HCT116 (cell line): ENCODE measurements at regions not wholly inside any gene's neighbourhood (a gene's known extent, or its start where the extent isn't known, plus 50 kb on each side); places are given as distances from the start of the nearest gene placed in this dataset.

Experiments
- ATAC-seq: fragments of 200-7000 bp; cut with Tn5 transposase; 2 replicates; pipeline ENCODE4 v1.9.1; 2020; ENCODE audit warnings: mild to moderate bottlenecking, moderate library complexity
- BruUV-seq: library from RNA; stranded (reverse); fragments of 400-500 nt; replicated peaks from 2 replicates; lab custom pipeline; 2021; lab: Mats Ljungman, UMichigan
- CTCF ChIA-PET: fragments of 300-600 bp; sonication (Branson Sonifier 250); formaldehyde crosslinking; loops from one replicate; lab custom pipeline; 2021; ENCODE audit warnings: antibody characterized with exemption; lab: Charles Lee
- POLR2A ChIA-PET: fragments of 300-600, 350-600 bp; sonication (Branson Sonifier 250); formaldehyde crosslinking; loops from one replicate; lab custom pipeline; 2021; ENCODE audit warnings: antibody characterized with exemption; lab: Charles Lee
- RAD21 ChIA-PET, 2 experiments: fragments of 300-600 bp; sonication (Branson Sonifier 250); formaldehyde crosslinking; loops; one replicate each; lab custom pipeline; 2023; ENCODE audit warnings: low total read pairs in 2 of 2; ENCODE audit not compliant: uncharacterized antibody in 2 of 2, unreplicated experiment in 2 of 2, low non-redundant PET in 1 of 2; lab: Charles Lee
- DNase-seq: peaks from one replicate; pipeline ENCODE4 v3.0.0-alpha.2; 2010; ENCODE audit warnings: low read depth, low spot score
- H2AFZ ChIP-seq: fragments of 200-600 bp; shearing (Covaris generic), sonication (generic); 2 replicates; pipeline ENCODE4 v1.6.1; 2017; ENCODE audit warnings: low read depth, mixed run types, mixed read lengths, antibody characterized with exemption, low read length; ENCODE audit not compliant: poor library complexity, severe bottlenecking
- H3K27ac ChIP-seq: 2 replicates; pipeline ENCODE4 v1.5.1; 2012; ENCODE audit warnings: low read depth, low read length
- H3K27me3 ChIP-seq: fragments of 200-600 bp; sonication (generic); 2 replicates; pipeline ENCODE4 v1.6.1; 2016; ENCODE audit warnings: mixed run types, low read length, mixed read lengths; ENCODE audit not compliant: insufficient read depth
- H3K36me3 ChIP-seq, 2 experiments: fragments of 200-500 bp in 1 of 2; fragments of 200-600 bp in 1 of 2; sonication (Bioruptor generic) in 1 of 2; sonication (generic) in 1 of 2; 2 replicates each; pipeline versions ENCODE4 v1.5.1 to v1.6.1; 2014 to 2016; ENCODE audit warnings: low read length in 2 of 2, inconsistent platforms in 1 of 2, mixed read lengths in 1 of 2, mixed run types in 1 of 2; ENCODE audit not compliant: insufficient read depth in 2 of 2, control insufficient read depth in 1 of 2
- H3K4me1 ChIP-seq, 2 experiments: fragments of 200-600 bp in 1 of 2; sonication (generic) in 1 of 2; 2 replicates each; pipeline versions ENCODE4 v1.5.1 to v1.6.1; 2012 to 2017; ENCODE audit warnings: low read length in 2 of 2, inconsistent platforms in 1 of 2, mild to moderate bottlenecking in 1 of 2, mixed read lengths in 1 of 2, mixed run types in 1 of 2, moderate library complexity in 1 of 2; ENCODE audit not compliant: insufficient read depth in 2 of 2, control insufficient read depth in 1 of 2
- H3K4me2 ChIP-seq: fragments of 200-600 bp; sonication (generic); 2 replicates; pipeline ENCODE4 v1.6.1; 2017; ENCODE audit warnings: mixed run types, low read length, mixed read lengths
- H3K4me3 ChIP-seq, 2 experiments: fragments of 200-600 bp in 1 of 2; sonication (generic) in 1 of 2; replicated peaks in 1 of 2; 2 replicates each; pipeline ENCODE4 v1.5.1; 2011 to 2016; ENCODE audit warnings: low read length in 2 of 2, control low read depth in 1 of 2, low read depth in 1 of 2, mild to moderate bottlenecking in 1 of 2, mixed read lengths in 1 of 2, mixed run types in 1 of 2
- H3K79me2 ChIP-seq: fragments of 200-600 bp; sonication (generic); 2 replicates; pipeline ENCODE4 v1.6.1; 2017; ENCODE audit warnings: mild to moderate bottlenecking, mixed run types, low read length, moderate library complexity, mixed read lengths; ENCODE audit not compliant: insufficient read depth
- H3K9ac ChIP-seq: fragments of 200-600 bp; sonication (generic); 2 replicates; pipeline ENCODE4 v1.6.1; 2016; ENCODE audit warnings: low read length, mixed read lengths
- H3K9me2 ChIP-seq: fragments of 200-600 bp; sonication (generic), shearing (Covaris generic); 2 replicates; pipeline ENCODE4 v1.6.1; 2017; ENCODE audit warnings: mixed run types, mild to moderate bottlenecking, moderate library complexity; ENCODE audit not compliant: insufficient read depth
- H3K9me3 ChIP-seq, 2 experiments: fragments of 200-500 bp in 1 of 2; fragments of 200-600 bp in 1 of 2; sonication (Bioruptor generic) in 1 of 2; sonication (generic) in 1 of 2; 2 replicates each; pipeline ENCODE4 v1.6.1; 2014 to 2017; ENCODE audit warnings: low read length in 2 of 2, mixed read lengths in 2 of 2, inconsistent platforms in 1 of 2, low read depth in 1 of 2, mild to moderate bottlenecking in 1 of 2, mixed run types in 1 of 2, moderate library complexity in 1 of 2; ENCODE audit not compliant: control insufficient read depth in 1 of 2, insufficient read depth in 1 of 2
- H4K20me1 ChIP-seq: fragments of 200-600 bp; sonication (generic), shearing (Covaris generic); 2 replicates; pipeline ENCODE4 v1.6.1; 2017; ENCODE audit warnings: mixed run types, mild to moderate bottlenecking, moderate library complexity; ENCODE audit not compliant: insufficient read depth
- ATF3 ChIP-seq: IDR thresholded peaks from 2 replicates; pipeline ENCODE4 v1.6.1; 2012
- CBX3 ChIP-seq: IDR thresholded peaks from 2 replicates; pipeline ENCODE4 v1.6.1; 2012; ENCODE audit warnings: low read depth
- CTCF ChIP-seq, 3 experiments: fragments of 200-600 bp in 1 of 3; sonication (generic) in 1 of 3; IDR thresholded peaks in 2 of 3; conservative IDR thresholded peaks in 1 of 3; 2 replicates each; pipeline ENCODE4 v1.5.1; 2012 to 2017; ENCODE audit warnings: low read depth in 2 of 3, low read length in 2 of 3, antibody characterized with exemption in 1 of 3, borderline replicate concordance in 1 of 3, control low read depth in 1 of 3, mild to moderate bottlenecking in 1 of 3, mixed read lengths in 1 of 3, mixed run types in 1 of 3, moderate library complexity in 1 of 3; ENCODE audit not compliant: insufficient read depth in 1 of 3
- EGR1 ChIP-seq: IDR thresholded peaks from 2 replicates; pipeline ENCODE4 v1.6.1; 2012; ENCODE audit warnings: low read depth
- EZH2 ChIP-seq: fragments of 200-600 bp; sonication (generic); IDR thresholded peaks from 2 replicates; pipeline ENCODE4 v1.6.1; 2017; ENCODE audit warnings: antibody characterized with exemption, mixed run types
- EZH2phosphoT487 ChIP-seq: fragments of 200-600 bp; IDR thresholded peaks from 2 replicates; pipeline ENCODE4 v1.6.1; 2018; ENCODE audit warnings: antibody characterized with exemption, borderline replicate concordance
- FOSL1 ChIP-seq: IDR thresholded peaks from 2 replicates; pipeline ENCODE4 v1.6.1; 2012; ENCODE audit warnings: low read depth
- JUND ChIP-seq: IDR thresholded peaks from 2 replicates; pipeline ENCODE4 v1.6.1; 2012
- POLR2A ChIP-seq: IDR thresholded peaks from 2 replicates; pipeline ENCODE4 v1.7.0; 2011; ENCODE audit warnings: borderline replicate concordance; ENCODE audit not compliant: insufficient read depth, insufficient read length; ENCODE audit errors: extremely low read depth
- POLR2AphosphoS5 ChIP-seq: IDR thresholded peaks from 2 replicates; pipeline ENCODE4 v1.6.1; 2011; ENCODE audit warnings: mild to moderate bottlenecking, low read depth, low read length, moderate library complexity
- RAD21 ChIP-seq: IDR thresholded peaks from 2 replicates; pipeline ENCODE4 v1.6.1; 2012; ENCODE audit warnings: low read depth, mild to moderate bottlenecking
- REST ChIP-seq: IDR thresholded peaks from 2 replicates; pipeline ENCODE4 v1.6.1; 2012; ENCODE audit warnings: low read depth
- SIN3A ChIP-seq: IDR thresholded peaks from 2 replicates; pipeline ENCODE4 v1.6.1; 2012; ENCODE audit warnings: low read depth
- SP1 ChIP-seq: IDR thresholded peaks from 2 replicates; pipeline ENCODE4 v1.6.1; 2012; ENCODE audit warnings: low read depth
- SRF ChIP-seq: IDR thresholded peaks from 2 replicates; pipeline ENCODE4 v1.6.1; 2012; ENCODE audit warnings: low read depth
- TCF7L2 ChIP-seq: IDR thresholded peaks from 2 replicates; pipeline ENCODE4 v1.7.0; 2011; ENCODE audit warnings: borderline replicate concordance, inconsistent platforms; ENCODE audit not compliant: insufficient read depth, insufficient read length; ENCODE audit errors: extremely low read depth
- YY1 ChIP-seq: IDR thresholded peaks from 2 replicates; pipeline ENCODE4 v1.6.1; 2011; ENCODE audit warnings: low read length, low read depth, moderate library complexity, mild to moderate bottlenecking; ENCODE audit not compliant: insufficient replicate concordance; ENCODE audit errors: extremely low read depth
- ZFX ChIP-seq: fragments of 450-650 bp; IDR thresholded peaks from 2 replicates; pipeline ENCODE4 v1.6.1; 2017
- ZNF274 ChIP-seq: fragments of 200-500 bp; sonication (Bioruptor generic); IDR thresholded peaks from 2 replicates; pipeline ENCODE4 v1.6.1; 2014; ENCODE audit warnings: mild to moderate bottlenecking, low read depth, low read length, inconsistent platforms
- intact Hi-C: fragments of 100-400 bp; cut with micrococcal nuclease; formaldehyde crosslinking; loops from 2 replicates; pipeline ENCODE4 v1.10.0; 2022

- Histone ChIP-seq H3K27me3 (no peaks in the 10 kb centered on the region), H3K9ac (no peak overlapping the region), H4K20me1 (no peaks in the 10 kb centered on the region)
- no peak for ATAC-seq
- CTCF ChIA-PET = no interaction called here
- TF ChIP-seq REST (no peak), POLR2A (no peak), RAD21 (no peak), YY1 (no peak), CTCF (IDR thresholded peaks at IDR 0.05 in 2 of 3, conservative IDR thresholded peaks at IDR 0.05 in 1 of 3; ENCODE audit: borderline replicate concordance in 1 of 3, insufficient read depth in 1 of 3, low read depth in 2 of 3, low read length in 2 of 3) (no peak), JUND (no peak), POLR2AphosphoS5 (no peak), EZH2phosphoT487 (no peak), ZNF274 (no peak), SP1 (no peak), EZH2 (no peak), ATF3 (no peak), SRF (no peak), FOSL1 (no peak), TCF7L2 (no peak), ZFX (no peak), EGR1 (no peak), CBX3 (no peak), SIN3A (no peak)
- TF ChIP-seq, all 23 proteins: peak for 0
- Histone ChIP-seq H3K4me1 (no peaks in the 10 kb centered on the region), H3K4me3 (no peak overlapping the region), H3K27ac (no peak overlapping the region), H3K36me3 (no peaks in the 10 kb centered on the region), H2AFZ (no peak overlapping the region), H3K9me3 (peaks cover 0 to 16% of the 10 kb centered on the region in 2 experiments; a peak in 2 of 4 replicates), H3K4me2 (no peak overlapping the region), H3K9me2 (no peaks in the 10 kb centered on the region), H3K79me2 (no peaks in the 10 kb centered on the region)
- DNase-seq = no peak
- intact Hi-C loops = no loop called here
- ChIA-PET RAD21 (no interaction called here), POLR2A (no interaction called here)
- no TSS peak for BruUV-seq
Observed at GRCh38 chr5:167156446-167156845, 1135.0 kb upstream of the WWC1 start.
